ENCODE measurements at regions not wholly inside any gene's neighbourhood (a gene's known extent, or its start where the extent isn't known, plus 50 kb on each side); places are given as distances from the start of the nearest gene placed in this dataset.

DNA sequence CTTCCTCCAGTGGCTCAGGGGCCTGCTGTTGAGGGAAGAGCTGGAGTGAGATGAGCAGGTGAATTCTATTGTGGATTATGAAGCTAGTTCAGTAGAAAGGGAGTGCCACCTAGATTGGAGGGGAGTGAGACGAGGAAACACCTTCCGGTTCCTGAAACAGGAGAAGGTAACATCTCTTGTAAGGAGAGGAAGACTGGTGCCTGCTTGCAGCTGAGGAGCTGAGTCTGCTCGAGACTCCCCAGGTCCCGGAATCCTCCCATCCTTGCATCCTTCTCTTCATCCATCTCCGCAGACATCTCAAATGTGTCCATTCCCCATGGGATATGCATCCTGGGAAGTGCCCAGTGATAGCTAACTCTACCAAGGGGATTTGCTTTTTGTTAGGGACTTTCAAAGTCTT, 242.9 kb upstream of the ZFP64 start (continued):
- no peak for TF ChIP-seq GATAD2B (conservative IDR thresholded peaks at IDR 0.05; ENCODE audit: low read depth)
- no peak for TF ChIP-seq POLR2AphosphoS2 (IDR thresholded peaks at IDR 0.05; ENCODE audit: low read depth, low read length)
- TF ChIP-seq, protein P1, sequence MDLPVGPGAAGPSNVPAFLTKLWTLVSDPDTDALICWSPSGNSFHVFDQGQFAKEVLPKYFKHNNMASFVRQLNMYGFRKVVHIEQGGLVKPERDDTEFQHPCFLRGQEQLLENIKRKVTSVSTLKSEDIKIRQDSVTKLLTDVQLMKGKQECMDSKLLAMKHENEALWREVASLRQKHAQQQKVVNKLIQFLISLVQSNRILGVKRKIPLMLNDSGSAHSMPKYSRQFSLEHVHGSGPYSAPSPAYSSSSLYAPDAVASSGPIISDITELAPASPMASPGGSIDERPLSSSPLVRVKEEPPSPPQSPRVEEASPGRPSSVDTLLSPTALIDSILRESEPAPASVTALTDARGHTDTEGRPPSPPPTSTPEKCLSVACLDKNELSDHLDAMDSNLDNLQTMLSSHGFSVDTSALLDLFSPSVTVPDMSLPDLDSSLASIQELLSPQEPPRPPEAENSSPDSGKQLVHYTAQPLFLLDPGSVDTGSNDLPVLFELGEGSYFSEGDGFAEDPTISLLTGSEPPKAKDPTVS (IDR thresholded peaks at IDR 0.05; ENCODE audit: low read depth, low read length): no peak
- TF ChIP-seq CREM (IDR thresholded peaks at IDR 0.05; ENCODE audit: low read depth): no peak
- no peak for TF ChIP-seq SMARCA5 (IDR thresholded peaks at IDR 0.05)
- TF ChIP-seq POU2F2 (IDR thresholded peaks at IDR 0.05; ENCODE audit: borderline replicate concordance, low read depth, low read length): no peak
- no peak for TF ChIP-seq NR2C2 (IDR thresholded peaks at IDR 0.05; ENCODE audit: borderline replicate concordance, control insufficient read depth, insufficient read length, low read depth)
- no peak for TF ChIP-seq SMAD1 (IDR thresholded peaks at IDR 0.05; ENCODE audit: low read depth, partially characterized antibody)

DNA sequence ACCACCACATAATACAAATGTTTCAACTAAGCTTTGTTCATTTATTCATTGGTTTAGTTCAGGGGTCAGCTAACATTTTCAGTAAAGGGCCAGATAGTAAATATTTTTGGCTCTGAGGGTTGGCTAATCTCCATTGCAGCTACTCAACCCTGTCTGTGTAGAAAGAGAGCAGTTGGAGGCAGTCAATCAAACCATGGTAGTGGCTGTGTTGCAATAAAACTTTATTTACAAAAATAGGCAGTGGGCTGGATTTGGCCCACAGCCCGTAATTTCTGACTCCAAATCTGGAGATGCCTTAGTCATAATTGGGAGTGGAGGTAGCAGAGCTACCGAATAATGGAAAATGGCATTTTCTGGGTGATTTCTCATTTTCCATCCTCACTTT, 242.5 kb upstream of the ZFP64 start:
- no peak overlapping the region for H3K9ac ChIP-seq (ENCODE audit: control insufficient read depth, insufficient read depth, low read length)
- H3K4me1 ChIP-seq (ENCODE audit: control insufficient read depth, insufficient read depth, low read length): no peaks in the 10 kb centered on the region
- no TSS peak for BruUV-seq (replicated peaks)
- intact Hi-C loops (cut with micrococcal nuclease; ENCODE audit: unreplicated experiment) (no loop called here), in situ Hi-C loops (cut with MboI) (no loop called here)
- TF ChIP-seq, protein P2, sequence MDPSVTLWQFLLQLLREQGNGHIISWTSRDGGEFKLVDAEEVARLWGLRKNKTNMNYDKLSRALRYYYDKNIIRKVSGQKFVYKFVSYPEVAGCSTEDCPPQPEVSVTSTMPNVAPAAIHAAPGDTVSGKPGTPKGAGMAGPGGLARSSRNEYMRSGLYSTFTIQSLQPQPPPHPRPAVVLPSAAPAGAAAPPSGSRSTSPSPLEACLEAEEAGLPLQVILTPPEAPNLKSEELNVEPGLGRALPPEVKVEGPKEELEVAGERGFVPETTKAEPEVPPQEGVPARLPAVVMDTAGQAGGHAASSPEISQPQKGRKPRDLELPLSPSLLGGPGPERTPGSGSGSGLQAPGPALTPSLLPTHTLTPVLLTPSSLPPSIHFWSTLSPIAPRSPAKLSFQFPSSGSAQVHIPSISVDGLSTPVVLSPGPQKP (IDR thresholded peaks at IDR 0.05; ENCODE audit: low read depth, low read length): no peak
- TF ChIP-seq, protein P3, sequence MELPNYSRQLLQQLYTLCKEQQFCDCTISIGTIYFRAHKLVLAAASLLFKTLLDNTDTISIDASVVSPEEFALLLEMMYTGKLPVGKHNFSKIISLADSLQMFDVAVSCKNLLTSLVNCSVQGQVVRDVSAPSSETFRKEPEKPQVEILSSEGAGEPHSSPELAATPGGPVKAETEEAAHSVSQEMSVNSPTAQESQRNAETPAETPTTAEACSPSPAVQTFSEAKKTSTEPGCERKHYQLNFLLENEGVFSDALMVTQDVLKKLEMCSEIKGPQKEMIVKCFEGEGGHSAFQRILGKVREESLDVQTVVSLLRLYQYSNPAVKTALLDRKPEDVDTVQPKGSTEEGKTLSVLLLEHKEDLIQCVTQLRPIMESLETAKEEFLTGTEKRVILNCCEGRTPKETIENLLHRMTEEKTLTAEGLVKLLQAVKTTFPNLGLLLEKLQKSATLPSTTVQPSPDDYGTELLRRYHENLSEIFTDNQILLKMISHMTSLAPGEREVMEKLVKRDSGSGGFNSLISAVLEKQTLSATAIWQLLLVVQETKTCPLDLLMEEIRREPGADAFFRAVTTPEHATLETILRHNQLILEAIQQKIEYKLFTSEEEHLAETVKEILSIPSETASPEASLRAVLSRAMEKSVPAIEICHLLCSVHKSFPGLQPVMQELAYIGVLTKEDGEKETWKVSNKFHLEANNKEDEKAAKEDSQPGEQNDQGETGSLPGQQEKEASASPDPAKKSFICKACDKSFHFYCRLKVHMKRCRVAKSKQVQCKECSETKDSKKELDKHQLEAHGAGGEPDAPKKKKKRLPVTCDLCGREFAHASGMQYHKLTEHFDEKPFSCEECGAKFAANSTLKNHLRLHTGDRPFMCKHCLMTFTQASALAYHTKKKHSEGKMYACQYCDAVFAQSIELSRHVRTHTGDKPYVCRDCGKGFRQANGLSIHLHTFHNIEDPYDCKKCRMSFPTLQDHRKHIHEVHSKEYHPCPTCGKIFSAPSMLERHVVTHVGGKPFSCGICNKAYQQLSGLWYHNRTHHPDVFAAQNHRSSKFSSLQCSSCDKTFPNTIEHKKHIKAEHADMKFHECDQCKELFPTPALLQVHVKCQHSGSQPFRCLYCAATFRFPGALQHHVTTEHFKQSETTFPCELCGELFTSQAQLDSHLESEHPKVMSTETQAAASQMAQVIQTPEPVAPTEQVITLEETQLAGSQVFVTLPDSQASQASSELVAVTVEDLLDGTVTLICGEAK (IDR thresholded peaks at IDR 0.05; ENCODE audit: borderline replicate concordance): 0 out of 2 replicates have a peak, but pooled peaks have one; percentile 23
- CTCF ChIA-PET: no interaction called here
- no peak overlapping the region for H2AFZ ChIP-seq (ENCODE audit: control insufficient read depth, low read depth, low read length)
- POLR2A ChIA-PET: no interaction called here
- no peak for ATAC-seq
- 26% methylated on average over 2 of the region's 2 CpGs for WGBS (ENCODE audit: insufficient coverage, insufficient replicate concordance, low lambda C conversion rate, missing lambda C conversion rate)
- no peaks in the 10 kb centered on the region for H3K27me3 ChIP-seq (replicated peaks in 1 of 2; ENCODE audit: control insufficient read depth in 2 of 2, insufficient read depth in 2 of 2, low read length in 1 of 2)
- H3K9me3 ChIP-seq (replicated peaks; ENCODE audit: control insufficient read depth, insufficient read depth, low read length): no peaks in the 10 kb centered on the region
- SMC1A ChIA-PET (ENCODE audit: uncharacterized antibody, unreplicated experiment): no interaction called here
- no peaks in the 10 kb centered on the region for H4K20me1 ChIP-seq (ENCODE audit: control insufficient read depth, insufficient read depth)
- no peak overlapping the region for H3K4me3 ChIP-seq
- H3K27ac ChIP-seq (ENCODE audit: control insufficient read depth, insufficient read depth): no peak overlapping the region
- H3K79me2 ChIP-seq (ENCODE audit: control insufficient read depth, insufficient read depth, low read length): no peaks in the 10 kb centered on the region
- RAD21 ChIA-PET (ENCODE audit: unreplicated experiment): no interaction called here
- no peak for DNase-seq (ENCODE audit: low read depth, low spot score)
- no peak overlapping the region for H3K4me2 ChIP-seq (ENCODE audit: control insufficient read depth, insufficient read depth)
- no peaks in the 10 kb centered on the region for H3K36me3 ChIP-seq (ENCODE audit: control insufficient read depth in 2 of 2, insufficient read depth in 2 of 2, low read length in 1 of 2)
- no peak for FAIRE-seq

Measured in GM12878 (cell line).